Thyroid gland (tissue), 4 donors: ENCODE measurements at regions not wholly inside any gene's neighbourhood (a gene's known extent, or its start where the extent isn't known, plus 50 kb on each side); places are given as distances from the start of the nearest gene placed in this dataset.

Source experiments
- DNase-seq, 2 donors: peaks; one replicate each; pipeline ENCODE4 v3.0.0-alpha.2; 2019
- H3K27ac ChIP-seq, 3 donors: fragments of 200-600 bp; sonication (generic); 1 replicate in 2 of 3; 2 replicates in 1 of 3; pipeline ENCODE4 v1.5.1; 2016 to 2019; ENCODE audit warnings: mild to moderate bottlenecking in 1 of 3, moderate library complexity in 1 of 3
- H3K27me3 ChIP-seq: fragments of 200-600 bp; sonication (generic); one replicate; pipeline ENCODE4 v1.5.1; 2019
- H3K36me3 ChIP-seq, 2 donors: fragments of 200-600 bp; sonication (generic); one replicate each; pipeline ENCODE4 v1.5.1; 2016 to 2019
- H3K4me1 ChIP-seq, 2 donors: fragments of 200-600 bp; sonication (generic); one replicate each; pipeline ENCODE4 v1.5.1; 2017 to 2019
- H3K4me3 ChIP-seq, 3 donors: fragments of 200-600 bp; sonication (generic); replicated peaks in 1 of 3; 1 replicate in 2 of 3; 2 replicates in 1 of 3; pipeline ENCODE4 v1.5.1; 2016; ENCODE audit warnings: mild to moderate bottlenecking in 1 of 3
- H3K9me3 ChIP-seq: fragments of 200-600 bp; sonication (generic); one replicate; pipeline ENCODE4 v1.5.1; 2017
- POLR2A ChIP-seq, 2 donors: fragments of 450-650 bp; IDR thresholded peaks; one replicate each; pipeline ENCODE4 v1.6.1; 2017; ENCODE audit warnings: antibody characterized with exemption in 2 of 2, mild to moderate bottlenecking in 2 of 2, moderate library complexity in 1 of 2
- WGBS, 2 donors: methylation state at CpG; one replicate each; pipeline ENCODE4 v1.1.5; 2017; 5-methylcytosine and 5-hydroxymethylcytosine counted together
- intact Hi-C: fragments of 100-400 bp; cut with DNase I; formaldehyde crosslinking; loops from one replicate; pipeline ENCODE4 v1.15.1; 2023
- TF ChIP-seq, protein P1 (sequence below), 6 experiments: fragments of 200-600 bp in 3 of 6; fragments of 450-650 bp in 3 of 6; sonication (generic) in 3 of 6; IDR thresholded peaks; one replicate each; pipeline ENCODE4 v1.5.1; 2016 to 2019; ENCODE audit warnings: antibody characterized with exemption in 6 of 6, mild to moderate bottlenecking in 2 of 6, inconsistent platforms in 1 of 6, moderate library complexity in 1 of 6

GRCh38 chr1:37250371-37250770 is 216.1 kb upstream of the GRIK3 start:
- no peak overlapping the region for H3K4me3 ChIP-seq
- intact Hi-C loops = no loop called here
- H3K4me1 ChIP-seq = no peaks in the 10 kb centered on the region
- TF ChIP-seq, protein P1, sequence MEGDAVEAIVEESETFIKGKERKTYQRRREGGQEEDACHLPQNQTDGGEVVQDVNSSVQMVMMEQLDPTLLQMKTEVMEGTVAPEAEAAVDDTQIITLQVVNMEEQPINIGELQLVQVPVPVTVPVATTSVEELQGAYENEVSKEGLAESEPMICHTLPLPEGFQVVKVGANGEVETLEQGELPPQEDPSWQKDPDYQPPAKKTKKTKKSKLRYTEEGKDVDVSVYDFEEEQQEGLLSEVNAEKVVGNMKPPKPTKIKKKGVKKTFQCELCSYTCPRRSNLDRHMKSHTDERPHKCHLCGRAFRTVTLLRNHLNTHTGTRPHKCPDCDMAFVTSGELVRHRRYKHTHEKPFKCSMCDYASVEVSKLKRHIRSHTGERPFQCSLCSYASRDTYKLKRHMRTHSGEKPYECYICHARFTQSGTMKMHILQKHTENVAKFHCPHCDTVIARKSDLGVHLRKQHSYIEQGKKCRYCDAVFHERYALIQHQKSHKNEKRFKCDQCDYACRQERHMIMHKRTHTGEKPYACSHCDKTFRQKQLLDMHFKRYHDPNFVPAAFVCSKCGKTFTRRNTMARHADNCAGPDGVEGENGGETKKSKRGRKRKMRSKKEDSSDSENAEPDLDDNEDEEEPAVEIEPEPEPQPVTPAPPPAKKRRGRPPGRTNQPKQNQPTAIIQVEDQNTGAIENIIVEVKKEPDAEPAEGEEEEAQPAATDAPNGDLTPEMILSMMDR (IDR thresholded peaks at IDR 0.05) = no peak
- no peak for TF ChIP-seq POLR2A (IDR thresholded peaks at IDR 0.05)
- H3K27ac ChIP-seq = no peak overlapping the region
- no peak for DNase-seq
- H3K27me3 ChIP-seq = no peaks in the 10 kb centered on the region
- H3K9me3 ChIP-seq = no peaks in the 10 kb centered on the region
- 49 to 60% methylated on average over 4 of the region's 4 CpGs for WGBS, 2 donors
- H3K36me3 ChIP-seq = no peaks in the 10 kb centered on the region

DNA sequence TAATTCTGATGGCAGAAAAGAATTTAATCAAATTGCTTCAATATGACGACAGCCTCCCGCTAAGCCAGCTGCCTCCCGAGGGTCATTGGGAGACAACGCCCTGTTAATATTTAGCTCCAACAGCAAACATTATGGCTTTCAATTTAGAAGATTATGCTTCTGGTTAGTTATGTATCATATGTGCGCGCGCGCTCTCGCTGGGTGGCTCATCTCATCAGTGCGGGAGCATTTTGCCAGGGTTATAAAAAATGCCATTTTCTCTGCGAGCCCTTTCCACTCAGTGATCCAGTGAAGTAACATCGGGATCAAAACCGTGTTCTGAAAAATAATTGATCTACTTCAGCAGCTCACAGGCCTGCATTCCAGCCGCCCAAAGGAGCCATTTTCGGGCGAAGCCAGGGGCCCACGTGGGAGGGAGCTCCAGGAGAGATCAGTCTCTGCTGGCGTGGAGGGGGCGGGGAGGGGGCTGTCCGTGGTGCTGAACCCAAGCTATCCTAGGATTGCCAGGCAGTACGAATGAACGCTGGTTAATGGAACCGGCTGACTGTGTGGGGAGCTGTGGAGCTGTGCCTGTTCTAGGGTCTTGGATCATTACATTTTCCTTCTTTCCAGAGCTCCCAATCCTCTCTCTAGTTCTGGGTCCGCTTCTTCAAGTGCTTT is 219.1 kb upstream of the ZC3H12A start:
- 28 to 30% methylated on average over 24 of the region's 24 CpGs for WGBS, 2 donors
- peak; percentile 4 to 9 for DNase-seq
- Histone ChIP-seq H3K27me3 (no peaks in the 10 kb centered on the region), H3K27ac (no peak overlapping the region), H3K36me3 (no peaks in the 10 kb centered on the region), H3K4me1 (no peaks in the 10 kb centered on the region), H3K9me3 (no peaks in the 10 kb centered on the region), H3K4me3 (no peak overlapping the region)
- no peak for TF ChIP-seq POLR2A (IDR thresholded peaks at IDR 0.05)
- TF ChIP-seq, protein P1 (IDR thresholded peaks at IDR 0.05) = no peak
- intact Hi-C loops = no loop called here

DNA sequence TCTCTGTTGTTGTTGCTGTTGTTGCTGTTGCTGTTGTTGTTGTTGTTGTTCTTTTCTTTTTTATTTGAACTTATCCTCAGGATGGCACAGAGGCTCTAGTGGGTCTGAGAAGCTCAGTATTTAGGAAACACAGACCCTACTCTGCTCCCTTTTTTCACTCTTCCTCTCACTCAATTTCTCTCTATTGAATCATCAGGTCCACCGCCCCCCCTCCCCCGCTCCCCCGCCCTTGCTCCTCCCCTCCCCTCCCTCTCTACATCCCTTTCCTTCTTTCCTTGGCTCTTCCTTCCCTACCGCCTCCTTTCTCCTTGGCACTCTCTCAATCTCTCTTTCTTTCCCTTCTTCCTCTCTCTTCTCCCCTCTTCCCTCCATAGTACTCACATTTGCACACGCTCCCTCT is 218.5 kb upstream of the ZC3H12A start:
- WGBS, 2 donors = 19 to 20% methylated on average over 5 of the region's 5 CpGs
- intact Hi-C loops = no loop called here
- Histone ChIP-seq H3K4me3 (no peak overlapping the region), H3K27ac (no peak overlapping the region), H3K9me3 (no peaks in the 10 kb centered on the region), H3K36me3 (no peaks in the 10 kb centered on the region), H3K4me1 (no peaks in the 10 kb centered on the region), H3K27me3 (no peaks in the 10 kb centered on the region)
- no peak for TF ChIP-seq POLR2A (IDR thresholded peaks at IDR 0.05)
- TF ChIP-seq, protein P1 (IDR thresholded peaks at IDR 0.05) = no peak
- DNase-seq = no peak

GRCh38 chr1:37257646-37258045 is 216.7 kb upstream of the ZC3H12A start:
- no peak for TF ChIP-seq POLR2A (IDR thresholded peaks at IDR 0.05)
- intact Hi-C loops = no loop called here
- no peak for DNase-seq
- Histone ChIP-seq H3K9me3 (no peaks in the 10 kb centered on the region), H3K27me3 (no peaks in the 10 kb centered on the region), H3K36me3 (no peaks in the 10 kb centered on the region), H3K4me1 (no peaks in the 10 kb centered on the region), H3K27ac (no peak overlapping the region), H3K4me3 (no peak overlapping the region)

- no peak for TF ChIP-seq POLR2A (IDR thresholded peaks at IDR 0.05)
- TF ChIP-seq, protein P1 (IDR thresholded peaks at IDR 0.05) = no peak
- Histone ChIP-seq H3K36me3 (no peaks in the 10 kb centered on the region), H3K4me1 (no peaks in the 10 kb centered on the region), H3K27ac (no peak overlapping the region), H3K4me3 (no peak overlapping the region), H3K27me3 (no peaks in the 10 kb centered on the region), H3K9me3 (no peaks in the 10 kb centered on the region)
- WGBS, 2 donors = 23 to 37% methylated on average over 5 of the region's 6 CpGs
- intact Hi-C loops = no loop called here
- DNase-seq = no peak
Observed at GRCh38 chr1:37258068-37258467, 216.3 kb upstream of the ZC3H12A start.
